HG02678 (cell line): ENCODE measurements at regions not wholly inside any gene's neighbourhood (a gene's known extent, or its start where the extent isn't known, plus 50 kb on each side); places are given as distances from the start of the nearest gene placed in this dataset.
"Not testable (repeated sequence)": the region's sequence is repeated elsewhere in the genome, so short reads cannot be mapped to it uniquely, and the experiment has no call there.

Experiments used
- ATAC-seq: cut with Tn5 transposase; IDR thresholded peaks from one replicate; pipeline ENCODE4 v1.9.1; 2021; ENCODE audit warnings: mild to moderate bottlenecking, moderate library complexity; ENCODE audit not compliant: unreplicated experiment

DNA sequence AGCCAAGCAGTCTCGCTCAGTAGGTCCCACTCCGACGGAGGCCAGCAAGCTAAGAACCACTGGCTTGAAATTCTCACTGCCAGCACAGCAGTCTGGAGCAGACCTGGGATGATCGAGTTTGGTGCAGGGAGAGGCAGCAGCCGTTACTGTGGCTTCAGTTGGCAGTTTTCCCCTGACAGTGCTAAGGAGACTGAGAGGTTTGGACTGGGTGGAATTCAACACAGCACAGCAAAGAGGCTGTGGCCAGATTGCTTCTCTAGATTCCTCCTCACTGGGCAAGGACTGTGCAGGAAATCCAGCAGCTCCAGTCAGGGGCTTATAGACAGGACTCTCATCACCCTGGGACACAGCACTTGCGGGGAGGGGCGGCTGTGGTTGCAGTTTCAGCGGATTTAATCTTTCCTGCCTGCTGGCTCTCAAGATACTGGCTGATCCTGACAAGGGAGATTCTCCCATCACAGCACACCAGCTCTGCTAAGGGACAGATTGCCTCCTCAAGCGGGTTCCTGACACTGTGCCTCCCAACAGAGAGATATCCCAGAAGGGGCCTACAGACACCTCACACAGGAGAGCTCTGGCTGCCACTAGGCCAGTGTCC is 122.1 kb downstream of the YIPF5 start:
- ATAC-seq = no peak

DNA sequence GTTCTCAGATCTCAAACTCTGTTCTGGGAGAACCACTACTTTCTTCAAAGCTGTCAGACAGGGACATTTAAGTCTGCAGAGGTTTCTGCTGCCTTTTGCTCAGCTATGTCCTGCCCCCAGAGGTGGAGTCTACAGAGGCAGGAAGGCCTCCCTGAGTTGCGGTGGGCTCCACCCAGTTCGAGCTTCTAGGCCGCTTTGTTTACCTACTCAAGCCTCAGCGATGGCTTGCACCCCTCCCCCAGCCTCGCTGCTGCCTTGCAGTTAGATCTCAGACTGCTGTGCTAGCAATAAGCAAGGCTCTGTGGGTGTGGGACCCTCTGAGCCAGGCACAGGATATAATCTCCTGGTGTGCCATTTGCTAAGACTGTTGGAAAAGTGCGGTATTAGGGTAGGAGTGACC is 115.1 kb downstream of the YIPF5 start:
- not testable (repeated sequence) for ATAC-seq

DNA sequence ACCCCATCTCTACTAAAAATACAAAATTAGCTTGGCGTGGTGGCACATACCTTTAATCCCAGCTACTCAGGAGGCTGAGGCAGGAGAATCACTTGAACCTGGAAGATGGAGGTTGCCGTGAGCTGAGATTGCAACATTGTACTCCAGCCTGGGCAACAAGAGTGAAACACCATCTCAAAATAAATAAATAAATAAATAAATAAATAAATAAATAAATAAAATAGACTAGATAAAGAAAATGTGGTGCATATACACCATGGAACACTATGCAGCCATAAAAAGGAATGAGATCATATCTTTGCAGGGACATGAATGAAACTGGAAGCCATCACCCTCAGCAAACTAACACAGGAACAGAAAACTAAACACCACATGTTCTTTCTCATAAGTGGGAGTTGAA is 110.4 kb downstream of the YIPF5 start:
- not testable (repeated sequence) for ATAC-seq

DNA sequence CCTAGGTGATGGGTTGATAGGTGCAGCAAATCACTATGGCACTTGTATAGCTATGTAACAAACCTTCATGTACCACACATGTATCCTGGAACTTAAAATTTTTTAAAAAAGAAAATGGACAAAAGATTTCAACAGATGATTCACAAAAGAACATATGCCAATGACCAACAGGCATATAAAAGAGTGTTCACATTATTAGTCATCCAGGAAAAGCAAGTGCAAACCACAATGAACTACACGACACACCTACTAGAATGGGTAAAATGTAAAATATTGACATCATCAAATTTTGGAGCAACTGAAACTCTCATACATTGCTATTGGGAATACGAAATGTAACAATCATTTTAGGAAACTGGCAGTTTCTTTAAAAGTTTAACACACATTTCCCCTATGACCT is 109.9 kb downstream of the YIPF5 start:
- ATAC-seq = no peak

DNA sequence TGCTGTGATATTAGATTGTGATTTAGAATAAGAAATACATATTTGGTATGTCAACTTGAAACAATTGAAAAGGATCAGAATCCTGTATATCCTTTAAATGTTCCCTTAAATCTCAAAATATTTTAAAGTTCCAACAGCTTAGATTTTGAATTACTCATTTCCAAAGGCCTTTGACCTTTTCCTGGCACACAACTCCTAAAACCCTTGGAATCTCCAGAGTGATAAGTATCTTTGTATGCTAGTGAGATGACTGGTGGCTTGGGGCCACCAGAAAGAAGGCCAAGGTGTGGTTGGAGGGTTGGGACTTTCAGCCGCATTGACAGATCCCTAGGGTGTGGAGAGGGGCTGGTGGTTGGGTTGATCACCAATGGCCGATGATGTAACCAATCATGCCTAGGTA is 104.7 kb downstream of the YIPF5 start:
- ATAC-seq = no peak

DNA sequence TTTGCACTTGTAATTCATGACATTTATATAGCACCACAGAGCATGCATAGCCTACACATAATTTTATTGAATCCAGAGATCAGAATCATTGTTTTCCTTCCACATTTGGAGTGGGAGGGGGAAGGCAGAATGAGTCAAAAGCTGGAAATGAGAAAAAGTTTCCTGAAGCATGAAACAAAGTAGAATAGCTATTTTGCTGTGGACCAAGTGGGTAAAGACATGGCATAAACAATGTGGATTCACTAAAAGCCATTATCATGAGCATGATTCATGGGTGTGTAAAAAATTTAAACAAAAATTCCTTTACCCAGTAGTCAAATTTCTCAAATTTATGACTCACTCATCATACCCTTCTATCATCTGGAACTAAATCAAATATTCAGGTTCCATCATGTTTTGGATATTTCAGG is 97.9 kb downstream of the YIPF5 start:
- ATAC-seq = no peak

DNA sequence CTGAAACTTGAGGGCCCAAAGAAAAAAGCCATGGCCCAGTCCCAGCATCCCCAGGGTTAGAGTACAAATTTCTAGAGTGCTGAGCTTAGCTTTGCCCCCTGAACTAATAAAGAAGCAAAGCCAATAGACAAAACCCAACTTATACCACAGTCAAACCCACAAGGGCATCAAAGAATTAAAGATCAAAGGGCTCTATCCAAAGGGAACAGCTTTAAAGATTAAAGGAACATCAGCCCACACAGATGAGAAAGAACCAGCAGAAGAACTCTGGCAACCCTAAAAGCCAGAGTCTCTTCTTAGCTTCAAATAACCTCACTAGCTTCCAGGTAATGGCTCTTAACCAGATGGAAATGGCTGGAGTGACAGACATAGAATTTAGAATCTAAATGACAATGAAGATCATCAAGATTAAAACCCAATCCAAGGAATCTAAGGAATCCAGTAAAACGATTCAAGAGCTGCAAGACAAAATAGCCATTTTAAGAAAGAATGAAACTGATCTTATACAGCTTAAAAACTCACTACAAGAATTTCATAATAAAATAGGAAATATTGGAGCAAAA is 93.9 kb downstream of the YIPF5 start:
- no peak for ATAC-seq

DNA sequence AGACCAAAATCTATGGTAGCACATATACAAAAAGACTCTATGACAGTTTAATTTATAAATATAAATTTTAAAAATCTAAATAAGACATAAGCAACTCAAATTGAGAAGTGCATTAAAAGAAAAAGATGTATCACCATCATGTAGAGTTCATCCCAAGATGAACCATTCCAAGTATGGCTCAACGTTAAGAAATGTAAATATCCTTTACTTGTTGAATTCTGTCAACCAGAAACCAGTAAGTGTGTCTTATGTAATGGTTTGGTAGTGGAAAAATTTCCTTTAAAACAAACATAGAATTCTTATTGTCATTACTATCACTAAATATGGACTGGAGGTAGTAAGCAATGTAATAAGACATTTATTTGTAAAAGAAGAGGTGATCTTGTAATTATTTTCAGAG is 87.3 kb downstream of the YIPF5 start:
- ATAC-seq = no peak

GRCh38 chr5:144084971-144085370 is 85.5 kb downstream of the YIPF5 start:
- ATAC-seq = no peak

- no peak for ATAC-seq
Observed at GRCh38 chr5:144085381-144085780, 85.1 kb downstream of the YIPF5 start.

DNA sequence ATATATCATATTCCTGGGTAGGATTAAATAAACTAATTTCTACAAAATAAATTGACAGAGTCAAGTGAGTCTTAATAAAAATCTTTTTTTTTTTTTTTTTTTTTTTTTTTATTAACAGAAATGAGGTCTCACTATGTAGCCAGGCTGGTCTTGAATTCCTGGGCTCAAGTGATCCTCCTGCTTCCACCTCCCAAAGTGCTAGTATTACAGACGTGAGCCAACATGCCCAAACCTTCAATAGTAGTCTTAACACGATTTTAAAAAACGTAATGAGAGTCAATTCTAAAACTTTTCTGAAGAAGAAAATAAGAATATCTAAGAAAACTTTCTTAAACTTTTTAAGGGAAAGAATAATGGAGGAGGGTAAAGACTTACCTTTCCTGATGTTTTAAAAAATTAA is 84.2 kb downstream of the YIPF5 start:
- ATAC-seq = no peak

- ATAC-seq = no peak
Observed at GRCh38 chr5:144087576-144087975, 82.9 kb downstream of the YIPF5 start.

- ATAC-seq = no peak
Observed at GRCh38 chr5:144088206-144089064, 82.0 kb downstream of the YIPF5 start.

DNA sequence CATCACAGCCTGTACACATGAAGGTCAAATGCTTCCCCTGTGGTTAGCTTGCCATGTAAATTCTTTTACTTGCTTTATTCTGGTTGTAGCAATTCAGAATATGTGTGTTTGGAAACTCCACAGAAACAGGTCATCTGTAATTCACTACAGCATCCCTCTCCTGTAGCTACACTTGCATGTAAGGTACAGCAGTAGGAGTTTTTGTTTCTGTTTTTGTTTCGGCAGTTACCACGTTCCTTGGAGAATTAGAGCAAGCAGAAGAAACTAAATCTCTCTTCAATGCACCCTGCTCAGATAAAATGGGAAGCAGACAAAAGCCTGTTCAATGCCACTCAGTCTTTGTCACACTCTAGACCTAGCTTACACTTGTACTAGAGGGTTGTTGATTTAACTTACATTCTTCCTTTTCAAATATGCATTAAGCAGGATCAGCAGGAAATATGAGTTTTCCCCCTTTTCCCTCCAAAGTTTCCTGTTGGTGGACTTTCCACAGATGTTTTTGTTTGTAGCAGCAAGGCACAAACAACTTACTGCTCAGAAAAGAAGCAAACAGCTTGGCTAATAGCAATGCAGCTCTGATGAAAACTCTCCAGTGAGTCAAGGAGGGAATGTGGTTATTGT is 80.9 kb downstream of the YIPF5 start:
- peak; percentile 50 for ATAC-seq

- ATAC-seq = no peak
Observed at GRCh38 chr5:144092508-144092907, 78.0 kb downstream of the YIPF5 start.

- ATAC-seq = no peak
Observed at GRCh38 chr5:144093400-144093799, 77.1 kb downstream of the YIPF5 start.

DNA sequence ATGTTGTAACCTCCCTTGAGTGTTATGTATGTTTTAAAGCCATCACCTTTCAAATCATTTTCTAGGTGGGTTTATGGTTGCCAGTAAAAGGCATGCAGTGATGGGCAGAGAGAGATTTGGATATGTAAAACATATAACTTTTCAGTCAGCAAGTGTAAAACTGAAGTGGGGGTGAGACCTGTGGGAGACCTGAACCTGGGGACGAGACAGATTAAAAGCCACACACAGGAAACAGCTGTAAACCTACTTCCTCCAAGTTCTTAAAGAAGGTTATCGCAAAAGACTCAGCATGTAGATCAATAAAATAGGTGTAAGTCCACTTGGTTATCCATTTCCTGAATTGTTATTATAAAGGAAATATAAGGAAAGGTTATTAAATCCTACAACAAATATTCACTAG is 76.6 kb downstream of the YIPF5 start:
- no peak for ATAC-seq

- ATAC-seq = no peak
Observed at GRCh38 chr5:144100702-144101101, 69.8 kb downstream of the YIPF5 start.

- no peak for ATAC-seq
Observed at GRCh38 chr5:144101616-144102015, 68.8 kb downstream of the YIPF5 start.

DNA sequence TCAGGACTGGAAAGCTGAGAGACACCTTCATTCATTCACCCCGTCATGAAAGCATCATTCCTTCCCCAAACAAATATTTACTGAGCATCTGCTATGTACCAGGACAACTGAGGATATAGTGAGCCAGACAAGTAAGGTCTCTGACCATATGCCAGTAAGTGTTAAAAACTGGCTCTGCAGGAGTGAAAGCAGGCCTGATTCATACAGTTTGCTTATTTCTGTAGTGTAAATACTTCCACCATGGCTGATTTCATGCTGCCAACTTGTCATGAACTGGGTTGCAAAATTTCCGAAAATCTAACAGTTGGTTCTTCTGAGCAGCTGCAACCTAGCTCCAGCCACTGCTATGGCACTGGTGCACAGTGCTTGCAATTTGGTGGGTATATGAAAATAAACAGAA is 68.1 kb downstream of the YIPF5 start:
- ATAC-seq = no peak

DNA sequence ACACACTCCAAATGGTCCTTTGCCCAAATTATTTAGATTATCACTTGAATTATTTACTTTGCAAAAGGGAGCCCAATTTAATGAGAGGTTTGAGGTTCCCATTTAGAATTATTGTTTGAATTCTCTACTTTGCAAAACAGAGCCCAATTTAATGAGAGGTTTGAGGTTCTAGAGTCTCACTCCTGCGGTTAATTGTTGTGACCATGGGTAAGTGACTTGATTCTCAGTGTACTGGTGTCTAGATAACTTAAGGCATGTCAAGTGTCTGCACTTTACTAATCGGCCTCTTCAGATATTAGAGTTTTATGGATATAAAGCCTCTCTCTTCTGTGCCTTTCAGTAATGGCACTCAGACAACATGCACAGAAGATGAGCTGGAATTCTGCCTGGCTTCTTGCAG is 67.5 kb downstream of the YIPF5 start:
- no peak for ATAC-seq
